DND-41 (cell line): ENCODE measurements at regions not wholly inside any gene's neighbourhood (a gene's known extent, or its start where the extent isn't known, plus 50 kb on each side); places are given as distances from the start of the nearest gene placed in this dataset.

Experiments used
- CTCF ChIP-seq: IDR thresholded peaks from 2 replicates; pipeline ENCODE4 v1.5.1; 2012; ENCODE audit warnings: borderline replicate concordance, low read length, moderate library complexity, mild to moderate bottlenecking; ENCODE audit not compliant: poor library complexity, severe bottlenecking; ENCODE audit errors: extremely low read depth
- EZH2 ChIP-seq: IDR thresholded peaks from 3 replicates; pipeline ENCODE4 v1.6.1; 2012; ENCODE audit warnings: borderline replicate concordance, low read depth, mild to moderate bottlenecking, moderate library complexity, low read length, inconsistent platforms; ENCODE audit not compliant: severe bottlenecking

DNA sequence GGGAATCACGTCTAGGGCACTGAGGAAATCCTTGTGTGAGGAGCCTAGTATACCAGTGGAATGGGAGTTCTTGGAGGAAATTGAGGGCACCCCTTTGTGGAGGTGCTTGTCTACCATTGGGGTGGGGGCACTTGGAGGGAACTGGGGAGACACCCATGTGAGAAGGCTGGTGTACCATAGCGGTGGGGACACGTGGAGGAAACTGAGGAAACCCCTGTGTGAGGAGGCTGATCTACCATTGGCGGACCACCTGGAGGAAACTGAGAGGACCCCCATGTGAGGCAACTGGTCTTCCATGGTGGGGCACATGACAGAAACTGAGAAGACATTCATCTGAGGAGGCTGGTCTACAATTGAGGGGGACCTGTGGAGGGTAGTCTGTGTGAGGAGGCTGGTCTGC, 164.5 kb downstream of the FBLN2 start:
- TF ChIP-seq CTCF: no peak
- TF ChIP-seq EZH2: no peak
